NT2/D1 (cell line): ENCODE measurements at regions not wholly inside any gene's neighbourhood (a gene's known extent, or its start where the extent isn't known, plus 50 kb on each side); places are given as distances from the start of the nearest gene placed in this dataset.

ENCODE experiments used
- SUZ12 ChIP-seq: IDR thresholded peaks from 2 replicates; pipeline ENCODE4 v1.6.1; 2011; ENCODE audit not compliant: insufficient read length, insufficient read depth; ENCODE audit errors: extremely low read depth
- YY1 ChIP-seq: IDR thresholded peaks from 2 replicates; pipeline ENCODE4 v1.6.1; 2011; ENCODE audit not compliant: insufficient read length, insufficient read depth
- ZNF274 ChIP-seq: IDR thresholded peaks from 2 replicates; pipeline ENCODE4 v1.6.1; 2011; ENCODE audit warnings: mild to moderate bottlenecking, low read depth, low read length

- TF ChIP-seq SUZ12 (no peak), YY1 (no peak), ZNF274 (no peak)
Measured at GRCh38 chr7:113768387-113768786, 150.4 kb downstream of the PPP1R3A start.
